ENCODE measurements at regions not wholly inside any gene's neighbourhood (a gene's known extent, or its start where the extent isn't known, plus 50 kb on each side); places are given as distances from the start of the nearest gene placed in this dataset.

DNA sequence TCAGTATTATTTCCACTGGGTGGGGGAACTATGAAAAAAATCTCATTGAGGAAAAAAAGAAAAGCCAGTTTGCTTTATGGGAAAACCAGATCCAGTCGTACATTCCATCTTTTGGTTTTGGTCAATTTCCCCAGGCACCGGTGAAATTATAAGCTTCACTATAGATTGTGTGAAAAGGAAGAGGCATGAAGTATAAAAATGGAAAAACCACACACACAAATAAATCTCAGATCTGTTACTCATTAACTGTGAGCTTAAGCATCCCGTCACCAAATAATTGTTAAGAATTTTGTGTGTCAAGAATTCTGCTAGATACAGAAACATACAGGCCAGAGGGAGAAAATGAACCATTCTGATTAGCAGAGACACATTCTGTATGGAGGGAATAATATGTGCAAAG lies 405.5 kb upstream of the CELF2 start:
- no TSS peak for BruUV-seq (replicated peaks)
- intact Hi-C loops (cut with micrococcal nuclease) = no loop called here
- Histone ChIP-seq H3K36me3 (ENCODE audit: control insufficient read depth in 1 of 2, insufficient read depth in 2 of 2, low read length in 2 of 2) (no peaks in the 10 kb centered on the region), H3K27ac (ENCODE audit: low read depth, low read length) (no peak overlapping the region), H3K4me3 (replicated peaks in 1 of 2; ENCODE audit: low read depth in 1 of 2, low read length in 2 of 2) (no peak overlapping the region), H4K20me1 (ENCODE audit: insufficient read depth) (no peaks in the 10 kb centered on the region), H3K9me2 (ENCODE audit: insufficient read depth) (no peaks in the 10 kb centered on the region), H3K9me3 (ENCODE audit: control insufficient read depth in 1 of 2, insufficient read depth in 1 of 2, low read depth in 1 of 2, low read length in 2 of 2) (peaks cover 7 to 19% of the 10 kb centered on the region in 2 experiments; a peak in 2 of 4 replicates), H3K79me2 (ENCODE audit: insufficient read depth, low read length) (no peaks in the 10 kb centered on the region), H3K4me1 (ENCODE audit: control insufficient read depth in 1 of 2, insufficient read depth in 2 of 2, low read length in 2 of 2) (no peaks in the 10 kb centered on the region), H3K9ac (ENCODE audit: low read length) (no peak overlapping the region), H3K27me3 (ENCODE audit: insufficient read depth, low read length) (no peaks in the 10 kb centered on the region), H3K4me2 (ENCODE audit: low read length) (no peak overlapping the region), H2AFZ (ENCODE audit: low read depth, low read length, poor library complexity, severe bottlenecking) (no peak overlapping the region)
- ChIA-PET POLR2A (no interaction called here), RAD21 (ENCODE audit: low non-redundant PET in 1 of 2, low total read pairs in 2 of 2, uncharacterized antibody in 2 of 2, unreplicated experiment in 2 of 2) (no interaction called here), CTCF (no interaction called here)
- DNase-seq (ENCODE audit: low read depth, low spot score) (no peak), ATAC-seq (no peak)
- no peak for TF ChIP-seq SRF (IDR thresholded peaks at IDR 0.05; ENCODE audit: low read depth)
- TF ChIP-seq, protein P1, sequence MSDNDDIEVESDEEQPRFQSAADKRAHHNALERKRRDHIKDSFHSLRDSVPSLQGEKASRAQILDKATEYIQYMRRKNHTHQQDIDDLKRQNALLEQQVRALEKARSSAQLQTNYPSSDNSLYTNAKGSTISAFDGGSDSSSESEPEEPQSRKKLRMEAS (IDR thresholded peaks at IDR 0.05) = no peak
- TF ChIP-seq SP1 (IDR thresholded peaks at IDR 0.05; ENCODE audit: low read depth) = no peak
- TF ChIP-seq CBX3 (IDR thresholded peaks at IDR 0.05; ENCODE audit: low read depth) = no peak
- TF ChIP-seq EZH2phosphoT487 (IDR thresholded peaks at IDR 0.05; ENCODE audit: borderline replicate concordance) = no peak
- TF ChIP-seq YY1 (IDR thresholded peaks at IDR 0.05; ENCODE audit: extremely low read depth, insufficient replicate concordance, low read depth, low read length) = no peak
- no peak for TF ChIP-seq ZFX (IDR thresholded peaks at IDR 0.05)
- TF ChIP-seq, protein P2, sequence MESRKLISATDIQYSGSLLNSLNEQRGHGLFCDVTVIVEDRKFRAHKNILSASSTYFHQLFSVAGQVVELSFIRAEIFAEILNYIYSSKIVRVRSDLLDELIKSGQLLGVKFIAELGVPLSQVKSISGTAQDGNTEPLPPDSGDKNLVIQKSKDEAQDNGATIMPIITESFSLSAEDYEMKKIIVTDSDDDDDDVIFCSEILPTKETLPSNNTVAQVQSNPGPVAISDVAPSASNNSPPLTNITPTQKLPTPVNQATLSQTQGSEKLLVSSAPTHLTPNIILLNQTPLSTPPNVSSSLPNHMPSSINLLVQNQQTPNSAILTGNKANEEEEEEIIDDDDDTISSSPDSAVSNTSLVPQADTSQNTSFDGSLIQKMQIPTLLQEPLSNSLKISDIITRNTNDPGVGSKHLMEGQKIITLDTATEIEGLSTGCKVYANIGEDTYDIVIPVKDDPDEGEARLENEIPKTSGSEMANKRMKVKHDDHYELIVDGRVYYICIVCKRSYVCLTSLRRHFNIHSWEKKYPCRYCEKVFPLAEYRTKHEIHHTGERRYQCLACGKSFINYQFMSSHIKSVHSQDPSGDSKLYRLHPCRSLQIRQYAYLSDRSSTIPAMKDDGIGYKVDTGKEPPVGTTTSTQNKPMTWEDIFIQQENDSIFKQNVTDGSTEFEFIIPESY (IDR thresholded peaks at IDR 0.05; ENCODE audit: extremely low read depth, insufficient replicate concordance, low read length) = no peak
- TF ChIP-seq, protein P3, sequence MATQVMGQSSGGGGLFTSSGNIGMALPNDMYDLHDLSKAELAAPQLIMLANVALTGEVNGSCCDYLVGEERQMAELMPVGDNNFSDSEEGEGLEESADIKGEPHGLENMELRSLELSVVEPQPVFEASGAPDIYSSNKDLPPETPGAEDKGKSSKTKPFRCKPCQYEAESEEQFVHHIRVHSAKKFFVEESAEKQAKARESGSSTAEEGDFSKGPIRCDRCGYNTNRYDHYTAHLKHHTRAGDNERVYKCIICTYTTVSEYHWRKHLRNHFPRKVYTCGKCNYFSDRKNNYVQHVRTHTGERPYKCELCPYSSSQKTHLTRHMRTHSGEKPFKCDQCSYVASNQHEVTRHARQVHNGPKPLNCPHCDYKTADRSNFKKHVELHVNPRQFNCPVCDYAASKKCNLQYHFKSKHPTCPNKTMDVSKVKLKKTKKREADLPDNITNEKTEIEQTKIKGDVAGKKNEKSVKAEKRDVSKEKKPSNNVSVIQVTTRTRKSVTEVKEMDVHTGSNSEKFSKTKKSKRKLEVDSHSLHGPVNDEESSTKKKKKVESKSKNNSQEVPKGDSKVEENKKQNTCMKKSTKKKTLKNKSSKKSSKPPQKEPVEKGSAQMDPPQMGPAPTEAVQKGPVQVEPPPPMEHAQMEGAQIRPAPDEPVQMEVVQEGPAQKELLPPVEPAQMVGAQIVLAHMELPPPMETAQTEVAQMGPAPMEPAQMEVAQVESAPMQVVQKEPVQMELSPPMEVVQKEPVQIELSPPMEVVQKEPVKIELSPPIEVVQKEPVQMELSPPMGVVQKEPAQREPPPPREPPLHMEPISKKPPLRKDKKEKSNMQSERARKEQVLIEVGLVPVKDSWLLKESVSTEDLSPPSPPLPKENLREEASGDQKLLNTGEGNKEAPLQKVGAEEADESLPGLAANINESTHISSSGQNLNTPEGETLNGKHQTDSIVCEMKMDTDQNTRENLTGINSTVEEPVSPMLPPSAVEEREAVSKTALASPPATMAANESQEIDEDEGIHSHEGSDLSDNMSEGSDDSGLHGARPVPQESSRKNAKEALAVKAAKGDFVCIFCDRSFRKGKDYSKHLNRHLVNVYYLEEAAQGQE (IDR thresholded peaks at IDR 0.05; ENCODE audit: low read depth) = no peak
- TF ChIP-seq POLR2AphosphoS5 (IDR thresholded peaks at IDR 0.05; ENCODE audit: low read depth, low read length) = no peak
- no peak for TF ChIP-seq RAD21 (IDR thresholded peaks at IDR 0.05; ENCODE audit: low read depth)
- TF ChIP-seq SIN3A (IDR thresholded peaks at IDR 0.05; ENCODE audit: low read depth) = no peak
- no peak for TF ChIP-seq ELF1 (IDR thresholded peaks at IDR 0.05; ENCODE audit: borderline replicate concordance, low read depth)
- TF ChIP-seq FOSL1 (IDR thresholded peaks at IDR 0.05; ENCODE audit: low read depth) = no peak
- TF ChIP-seq TCF7L2 (IDR thresholded peaks at IDR 0.05; ENCODE audit: borderline replicate concordance, extremely low read depth, insufficient read depth, insufficient read length) = no peak
- TF ChIP-seq, protein P4, sequence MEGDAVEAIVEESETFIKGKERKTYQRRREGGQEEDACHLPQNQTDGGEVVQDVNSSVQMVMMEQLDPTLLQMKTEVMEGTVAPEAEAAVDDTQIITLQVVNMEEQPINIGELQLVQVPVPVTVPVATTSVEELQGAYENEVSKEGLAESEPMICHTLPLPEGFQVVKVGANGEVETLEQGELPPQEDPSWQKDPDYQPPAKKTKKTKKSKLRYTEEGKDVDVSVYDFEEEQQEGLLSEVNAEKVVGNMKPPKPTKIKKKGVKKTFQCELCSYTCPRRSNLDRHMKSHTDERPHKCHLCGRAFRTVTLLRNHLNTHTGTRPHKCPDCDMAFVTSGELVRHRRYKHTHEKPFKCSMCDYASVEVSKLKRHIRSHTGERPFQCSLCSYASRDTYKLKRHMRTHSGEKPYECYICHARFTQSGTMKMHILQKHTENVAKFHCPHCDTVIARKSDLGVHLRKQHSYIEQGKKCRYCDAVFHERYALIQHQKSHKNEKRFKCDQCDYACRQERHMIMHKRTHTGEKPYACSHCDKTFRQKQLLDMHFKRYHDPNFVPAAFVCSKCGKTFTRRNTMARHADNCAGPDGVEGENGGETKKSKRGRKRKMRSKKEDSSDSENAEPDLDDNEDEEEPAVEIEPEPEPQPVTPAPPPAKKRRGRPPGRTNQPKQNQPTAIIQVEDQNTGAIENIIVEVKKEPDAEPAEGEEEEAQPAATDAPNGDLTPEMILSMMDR (IDR thresholded peaks at IDR 0.05 in 2 of 3, conservative IDR thresholded peaks at IDR 0.05 in 1 of 3; ENCODE audit: borderline replicate concordance in 1 of 3, insufficient read depth in 1 of 3, low read depth in 2 of 3, low read length in 2 of 3) = no peak
- no peak for TF ChIP-seq ZNF274 (IDR thresholded peaks at IDR 0.05; ENCODE audit: low read depth, low read length)
- no peak for TF ChIP-seq EGR1 (IDR thresholded peaks at IDR 0.05; ENCODE audit: low read depth)

Measured in HCT116 (cell line).